Stimulated activated CD8-positive, alpha-beta memory T cell treated with anti-CD3 and anti-CD28 coated beads, Interleukin-12 subunit alpha, Interleukin-12 subunit beta, amount 100 ng/mL, for 24 hours (primary cell): ENCODE measurements at regions not wholly inside any gene's neighbourhood (a gene's known extent, or its start where the extent isn't known, plus 50 kb on each side); places are given as distances from the start of the nearest gene placed in this dataset.

Experiments
- DNase-seq: peaks from one replicate; pipeline ENCODE4 v3.0.0-alpha.2; 2020; ENCODE audit errors: extremely low read depth

- no peak for DNase-seq
Observed at GRCh38 chr15:66905185-66905584, 160.2 kb upstream of the SMAD3 start.

DNA sequence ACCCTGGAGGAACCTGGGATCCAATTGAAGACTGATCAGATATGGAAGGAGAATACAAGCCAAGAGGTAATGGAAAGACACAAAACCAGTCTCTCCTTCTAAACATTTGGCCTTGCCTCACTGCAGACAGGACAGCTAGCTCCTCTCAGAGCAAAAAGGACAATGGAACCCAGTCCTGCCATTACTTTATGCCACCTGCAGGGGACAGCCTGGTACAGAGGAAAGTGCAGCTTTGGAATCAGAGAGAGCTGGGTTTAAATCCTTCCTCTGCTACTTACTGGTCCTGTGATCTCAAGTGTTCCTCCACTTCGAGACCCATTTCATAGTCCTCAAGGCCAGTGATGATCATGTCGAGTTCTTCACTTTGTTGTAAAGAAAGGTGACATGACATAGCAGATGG lies 159.4 kb upstream of the SMAD3 start:
- no peak for DNase-seq

GRCh38 chr15:66906668-66907614 lies 158.5 kb upstream of the SMAD3 start:
- DNase-seq = no peak

GRCh38 chr15:66907826-66908743 lies 157.3 kb upstream of the SMAD3 start:
- no peak for DNase-seq

DNA sequence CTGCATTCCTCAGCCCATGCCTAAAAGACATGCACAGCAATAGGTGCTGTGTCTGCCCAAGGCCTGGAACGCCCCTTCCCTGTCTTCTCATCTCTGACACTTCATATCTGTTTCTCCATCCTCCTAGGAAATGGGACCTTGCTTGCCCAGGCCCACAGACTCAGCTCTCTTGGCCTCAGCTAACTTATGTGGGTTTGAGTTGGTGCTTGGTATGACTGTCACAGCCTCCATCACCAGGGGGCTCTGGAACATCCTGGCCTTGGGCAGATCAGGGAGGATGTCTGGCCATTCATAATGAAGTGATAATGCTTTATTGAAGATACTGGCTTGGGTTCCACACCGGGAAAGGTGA lies 156.7 kb upstream of the SMAD3 start:
- DNase-seq = no peak

DNA sequence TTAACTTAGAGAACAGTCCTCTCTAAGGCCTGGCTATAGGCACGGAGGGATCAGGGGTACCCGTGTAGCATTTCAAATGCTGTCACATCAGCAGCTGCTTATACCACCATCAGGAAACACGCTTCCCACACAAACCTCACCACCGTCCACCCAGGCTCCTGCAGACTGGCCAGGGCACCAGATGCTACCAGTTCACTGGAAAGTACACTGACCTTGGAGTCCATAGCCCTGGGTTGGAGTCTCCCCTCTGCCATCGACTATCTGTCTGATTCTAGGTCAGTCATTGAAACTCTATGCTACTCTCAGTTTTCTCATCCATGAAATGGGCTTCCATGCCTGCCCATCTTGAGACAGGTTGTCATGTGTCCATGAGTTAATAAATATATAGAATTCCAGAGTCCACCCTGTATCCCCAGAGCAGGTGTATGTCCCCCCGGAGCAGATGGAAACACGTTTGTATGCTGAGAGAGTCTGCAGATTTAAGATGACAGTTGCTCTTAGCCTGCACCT lies 156.0 kb upstream of the SMAD3 start:
- no peak for DNase-seq

GRCh38 chr15:66911131-66911700 lies 154.2 kb upstream of the SMAD3 start:
- DNase-seq = no peak

DNA sequence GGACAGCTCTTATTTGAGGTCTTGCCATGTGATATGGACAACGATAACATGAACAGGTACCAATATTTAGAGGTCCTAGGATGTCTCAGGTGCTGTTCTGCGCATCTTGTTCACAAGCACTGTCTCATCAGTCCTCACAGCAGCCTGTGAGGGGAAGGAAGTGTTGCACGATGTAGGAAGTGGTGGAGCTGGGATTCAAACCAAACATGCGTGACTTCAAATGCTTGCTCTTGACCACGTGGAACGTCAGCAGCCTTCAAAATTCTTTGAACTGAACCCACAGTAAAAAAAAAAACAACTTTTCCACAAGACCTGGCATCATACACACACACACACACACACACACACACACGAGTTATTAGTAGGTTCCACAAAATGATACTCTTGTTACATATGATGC lies 153.4 kb upstream of the SMAD3 start:
- DNase-seq = no peak

DNA sequence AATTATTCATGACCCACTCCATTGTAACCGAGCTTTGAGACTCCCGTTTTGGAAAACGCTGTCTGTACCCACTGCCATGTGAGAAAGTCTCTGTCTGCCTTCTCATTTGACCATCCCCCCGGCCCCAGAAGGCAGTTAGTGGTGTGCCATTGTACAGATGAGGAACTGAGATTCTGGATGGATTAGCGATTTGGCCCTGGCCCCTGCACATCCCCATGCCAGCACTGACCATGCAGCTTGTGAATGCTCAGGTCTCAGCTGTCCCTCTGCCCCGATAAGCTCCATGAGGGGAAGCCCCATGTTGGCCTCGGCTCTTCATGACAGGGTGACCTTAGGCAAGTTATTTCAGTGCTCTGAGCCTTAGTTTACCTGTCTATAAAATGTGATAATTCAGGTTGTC lies 153.0 kb upstream of the SMAD3 start:
- DNase-seq = no peak

DNA sequence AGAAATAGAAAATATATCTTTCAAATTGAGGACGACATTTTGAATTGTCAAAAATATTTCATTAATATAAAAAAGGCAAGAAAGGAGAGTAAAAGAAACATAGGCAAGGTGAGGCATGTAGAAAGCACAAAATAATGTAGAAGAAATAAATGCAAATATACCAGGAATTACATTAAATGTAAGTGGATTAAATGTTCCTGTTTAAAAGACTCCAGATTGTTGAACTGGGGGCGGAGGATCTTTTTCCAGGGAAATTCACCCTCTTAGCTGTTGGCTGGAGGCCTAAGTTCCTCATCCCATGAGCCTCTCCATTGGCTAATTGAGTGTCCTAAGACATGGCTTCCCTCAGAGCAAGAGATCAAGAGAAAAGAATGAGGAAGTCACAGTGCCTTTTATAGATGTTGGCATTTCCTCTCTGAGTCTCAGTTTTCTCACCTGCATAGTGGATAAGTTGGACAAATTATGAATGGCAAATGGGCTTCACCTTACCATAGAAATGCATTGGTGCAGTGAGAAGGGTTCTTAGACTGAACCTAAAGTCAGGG lies 147.4 kb upstream of the SMAD3 start:
- DNase-seq = no peak

DNA sequence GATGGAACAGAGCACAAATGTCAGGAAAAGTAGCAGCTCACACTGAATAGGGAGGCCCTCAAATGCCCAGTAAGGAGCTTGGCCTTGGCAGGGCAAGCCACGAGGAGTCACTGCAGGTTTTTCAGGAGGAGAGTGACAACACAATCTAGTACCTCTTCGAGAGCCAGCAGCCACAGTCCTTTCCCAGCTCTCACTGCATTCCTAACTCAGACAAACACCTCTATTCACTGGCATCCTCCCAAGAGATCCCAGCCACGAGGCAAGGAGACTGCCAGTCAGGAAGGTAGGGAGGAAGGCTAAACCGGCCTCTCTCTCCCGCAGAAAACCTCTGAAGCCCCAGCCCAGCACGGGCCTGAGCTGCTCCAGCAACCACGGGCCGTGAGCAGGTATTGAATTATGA lies 146.0 kb upstream of the SMAD3 start:
- no peak for DNase-seq

GRCh38 chr15:66921319-66921915 lies 144.0 kb upstream of the SMAD3 start:
- no peak for DNase-seq

GRCh38 chr15:66922608-66923007 lies 142.8 kb upstream of the SMAD3 start:
- no peak for DNase-seq

DNA sequence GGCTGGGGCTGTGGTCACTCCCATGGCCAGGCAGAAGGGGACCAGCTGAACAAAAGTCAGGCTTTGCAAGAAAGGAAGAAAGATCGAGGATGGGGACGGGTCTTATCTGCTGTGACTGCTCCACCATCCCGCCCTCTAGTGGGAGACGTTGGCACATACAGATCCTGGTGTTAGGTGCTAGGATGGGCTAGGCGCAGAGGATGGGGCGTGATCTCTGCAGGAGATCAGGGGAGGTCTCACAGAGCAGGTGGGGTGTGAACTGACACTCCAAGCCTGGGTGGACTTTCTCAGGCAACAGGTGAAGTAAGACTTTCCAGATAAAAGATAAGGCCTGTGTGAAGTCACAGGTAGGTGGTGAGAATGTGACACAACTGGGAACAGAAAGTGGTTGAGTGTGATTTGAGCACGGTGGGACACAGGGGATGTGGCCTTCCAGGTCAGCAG lies 141.9 kb upstream of the SMAD3 start:
- DNase-seq = no peak

- no peak for DNase-seq
Observed at GRCh38 chr15:66924889-66925288, 140.5 kb upstream of the SMAD3 start.

DNA sequence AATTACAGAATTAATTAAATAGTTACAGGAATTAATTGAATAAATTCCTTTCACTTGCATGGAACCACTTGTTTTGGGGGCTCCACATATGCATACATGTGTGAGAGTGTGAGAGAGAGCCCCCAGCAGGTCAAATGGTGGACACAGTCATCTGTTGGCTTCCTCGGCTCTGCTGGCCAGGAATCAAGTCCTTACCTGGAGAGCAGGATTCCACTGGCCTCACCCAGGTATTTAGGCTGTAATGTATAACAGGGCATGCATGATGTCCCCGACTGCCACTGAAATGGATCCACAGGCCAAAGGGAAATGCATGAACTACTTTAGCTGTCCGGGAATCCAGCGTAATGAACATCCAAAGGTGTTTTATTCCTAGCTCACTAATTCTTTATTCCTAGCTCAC lies 139.7 kb upstream of the SMAD3 start:
- DNase-seq = no peak

DNA sequence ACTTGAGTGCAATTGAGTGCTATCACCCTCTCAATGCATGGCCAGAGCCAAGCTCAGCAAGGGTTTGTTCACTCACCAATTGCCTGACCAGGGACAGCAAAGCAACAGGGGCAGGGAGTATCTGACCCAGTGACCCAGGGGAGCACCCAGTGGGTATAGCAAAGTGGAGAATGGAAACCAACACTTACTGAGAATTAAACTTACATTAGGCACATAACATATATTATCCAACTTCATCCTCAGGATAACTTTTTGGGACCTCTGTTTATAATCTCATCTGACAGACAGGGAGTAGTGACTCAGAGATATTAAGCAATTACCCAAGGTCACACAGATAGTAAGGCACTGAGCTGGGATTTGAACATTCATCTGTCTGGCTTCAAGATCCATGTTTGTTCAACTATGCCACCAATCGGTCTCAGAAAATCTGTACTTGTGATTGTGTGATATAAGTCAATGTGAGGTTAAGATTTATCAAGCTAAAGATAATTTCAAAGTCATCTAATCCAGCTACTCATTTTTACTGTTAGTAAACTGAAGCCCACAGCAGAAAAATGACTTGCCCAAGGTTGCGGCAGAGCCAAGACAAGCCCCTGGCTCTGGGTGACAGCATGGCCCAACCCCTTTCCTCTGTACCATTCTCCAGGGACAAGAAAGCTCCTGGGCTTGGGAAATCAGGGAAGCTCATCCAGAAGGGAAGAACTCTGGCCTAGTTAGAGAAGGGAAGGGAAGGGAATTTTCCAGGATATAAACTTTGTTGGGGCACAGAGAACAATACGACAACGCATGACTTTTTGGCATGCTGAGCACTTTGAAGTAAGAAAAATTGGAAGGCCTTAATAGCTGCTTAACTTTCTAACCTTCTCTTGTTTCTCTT lies 138.0 kb upstream of the SMAD3 start:
- no peak for DNase-seq

- no peak for DNase-seq
Observed at GRCh38 chr15:66928101-66928500, 137.3 kb upstream of the SMAD3 start.

- DNase-seq = no peak
Observed at GRCh38 chr15:66928784-66929183, 136.6 kb upstream of the SMAD3 start.

DNA sequence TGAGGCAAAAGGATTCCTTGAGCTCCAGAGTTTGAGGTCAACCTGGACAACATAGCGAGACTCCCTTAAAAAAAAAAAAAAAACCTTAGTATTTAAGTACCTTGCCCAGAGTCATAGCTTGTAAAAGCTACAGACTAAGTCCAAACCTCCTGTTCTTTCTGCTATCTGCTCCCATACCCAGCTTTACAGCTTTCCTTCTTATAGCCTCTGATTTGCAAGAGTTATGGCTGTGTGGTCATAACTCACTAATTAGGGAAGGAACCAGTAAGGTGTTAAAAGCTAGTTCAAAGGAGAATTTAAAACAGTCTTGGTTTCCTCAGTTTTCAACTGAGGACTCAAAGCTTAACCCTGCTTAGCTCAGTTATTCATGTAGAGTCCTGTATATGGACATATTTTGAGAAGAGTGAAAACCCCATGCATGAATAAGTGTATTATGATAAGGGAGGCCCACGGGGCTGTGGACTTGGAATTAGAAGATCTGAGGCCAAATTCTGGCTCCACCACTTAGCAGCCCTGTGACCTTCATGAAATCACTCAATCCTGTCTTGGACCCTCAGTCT lies 135.5 kb upstream of the SMAD3 start:
- no peak for DNase-seq
